ENCODE measurements at regions not wholly inside any gene's neighbourhood (a gene's known extent, or its start where the extent isn't known, plus 50 kb on each side); places are given as distances from the start of the nearest gene placed in this dataset.

- TF ChIP-seq ZNF710 (CRISPR knock-in tag; IDR thresholded peaks at IDR 0.05; ENCODE audit: borderline replicate concordance) (no peak), CTCF (CRISPR knock-in tag; IDR thresholded peaks at IDR 0.05) (no peak), ZFX (CRISPR knock-in tag; IDR thresholded peaks at IDR 0.05; ENCODE audit: low read depth) (no peak), SMAD9 (CRISPR knock-in tag; IDR thresholded peaks at IDR 0.05) (no peak), RNF2 (conservative IDR thresholded peaks at IDR 0.05; ENCODE audit: low read depth) (no peak), PRDM10 (CRISPR knock-in tag; IDR thresholded peaks at IDR 0.05; ENCODE audit: low read depth) (no peak), USF2 (IDR thresholded peaks at IDR 0.05; ENCODE audit: low read depth, low read length) (no peak), USF2 (CRISPR knock-in tag; IDR thresholded peaks at IDR 0.05; ENCODE audit: borderline replicate concordance) (no peak), ZNF75D (CRISPR knock-in tag; IDR thresholded peaks at IDR 0.05; ENCODE audit: borderline replicate concordance) (no peak), ZNF839 (CRISPR knock-in tag; IDR thresholded peaks at IDR 0.05; ENCODE audit: borderline replicate concordance) (no peak), MEIS1 (CRISPR knock-in tag; IDR thresholded peaks at IDR 0.05; ENCODE audit: borderline replicate concordance) (no peak), ZBTB37 (CRISPR knock-in tag; IDR thresholded peaks at IDR 0.05) (no peak)
Measured at GRCh38 chr3:132267391-132267993, 49.7 kb upstream of the ACP3 start.

All from HepG2 (cell line).